HL-60 (cell line): ENCODE measurements at regions not wholly inside any gene's neighbourhood (a gene's known extent, or its start where the extent isn't known, plus 50 kb on each side); places are given as distances from the start of the nearest gene placed in this dataset.

Experiments
- CTCF ChIP-seq: IDR thresholded peaks from one replicate; pipeline ENCODE4 v1.5.1; 2011; ENCODE audit warnings: low read length, control low read depth, inconsistent platforms; ENCODE audit not compliant: insufficient read depth
- POLR2AphosphoS5 ChIP-seq: IDR thresholded peaks from 2 replicates; pipeline ENCODE4 v1.6.1; 2012; ENCODE audit warnings: low read depth

DNA sequence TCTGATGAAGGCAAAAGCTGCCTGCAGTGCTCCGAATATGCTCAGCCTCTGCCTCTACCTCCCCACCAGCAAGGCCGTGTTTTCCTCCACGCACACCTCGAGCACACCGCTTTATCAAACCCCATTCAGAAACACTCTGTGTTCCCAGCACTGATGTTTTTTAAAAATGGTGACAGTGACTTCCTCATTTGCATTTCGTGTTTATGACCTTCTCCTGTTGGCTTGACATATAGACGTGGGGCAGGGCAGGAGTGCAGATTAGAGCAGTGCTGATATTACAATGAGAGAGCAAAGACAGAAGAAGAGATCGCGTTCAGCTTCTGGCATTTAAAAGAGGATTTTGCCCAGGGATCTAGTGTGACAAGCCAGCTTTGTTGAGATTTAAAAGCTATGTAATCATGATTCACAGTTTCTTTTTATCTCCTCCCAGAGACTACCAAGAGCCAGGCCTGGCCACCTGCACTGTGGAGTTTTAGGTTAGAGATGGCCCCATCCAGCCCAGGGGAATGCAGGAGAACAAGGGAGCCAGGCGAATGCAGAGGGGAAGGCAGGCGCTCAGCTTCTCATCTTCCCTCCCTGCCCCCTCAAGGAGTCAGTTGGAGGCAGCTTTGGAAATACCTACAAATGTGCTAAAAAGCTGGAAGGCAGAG is 61.5 kb upstream of the NEDD4L start:
- TF ChIP-seq CTCF (no peak), POLR2AphosphoS5 (no peak)
